IMR-90 (cell line): ENCODE measurements at regions not wholly inside any gene's neighbourhood (a gene's known extent, or its start where the extent isn't known, plus 50 kb on each side); places are given as distances from the start of the nearest gene placed in this dataset.

Experiments
- ATAC-seq: fragments of 200-7000 bp; cut with Tn5 transposase; 2 replicates; pipeline ENCODE4 v1.9.1; 2020; ENCODE audit warnings: low read depth, mild to moderate bottlenecking, moderate library complexity
- BruUV-seq: library from RNA; stranded (reverse); fragments of 400-500 nt; replicated peaks from 2 replicates; lab custom pipeline; 2021; lab: Mats Ljungman, UMichigan
- CTCF ChIA-PET: fragments of 300-600 bp; formaldehyde crosslinking; extraction: SDS; loops from one replicate; lab custom pipeline; 2021; ENCODE audit warnings: antibody characterized with exemption; lab: Yijun Ruan, JAX
- POLR2A ChIA-PET: fragments of 300-600 bp; sonication (Branson Sonifier 250); formaldehyde crosslinking; loops from one replicate; lab custom pipeline; 2022; ENCODE audit warnings: antibody characterized with exemption; ENCODE audit not compliant: unreplicated experiment; lab: Charles Lee
- DNase-seq: peaks from one replicate; pipeline ENCODE4 v3.0.0; 2013
- H2AFZ ChIP-seq: replicated peaks from 2 replicates; pipeline ENCODE3; 2013; ENCODE audit warnings: low read length, mild to moderate bottlenecking; ENCODE audit not compliant: poor library complexity
- H2AK5ac ChIP-seq: 2 replicates; pipeline ENCODE4 v1.6.1; 2013; ENCODE audit warnings: low read depth, low read length, inconsistent platforms
- H2AK9ac ChIP-seq: replicated peaks from 2 replicates; pipeline ENCODE3; 2013; ENCODE audit warnings: mild to moderate bottlenecking, low read depth, low read length, moderate library complexity; ENCODE audit not compliant: poor library complexity
- H2BK120ac ChIP-seq: 2 replicates; pipeline ENCODE4 v1.6.1; 2013; ENCODE audit warnings: low read depth, low read length, inconsistent platforms
- H2BK15ac ChIP-seq: 3 replicates; pipeline ENCODE4 v1.6.1; 2013; ENCODE audit warnings: low read depth, low read length, inconsistent platforms
- H2BK20ac ChIP-seq: 2 replicates; pipeline ENCODE4 v1.6.1; 2013; ENCODE audit warnings: low read depth, mild to moderate bottlenecking, inconsistent platforms, low read length, moderate library complexity
- H2BK5ac ChIP-seq: 2 replicates; pipeline ENCODE4 v1.6.1; 2013; ENCODE audit warnings: mild to moderate bottlenecking, low read depth, low read length, inconsistent platforms; ENCODE audit not compliant: poor library complexity, severe bottlenecking
- H3K14ac ChIP-seq: replicated peaks from 2 replicates; pipeline ENCODE4 v1.6.1; 2013; ENCODE audit warnings: low read depth, low read length, inconsistent platforms
- H3K18ac ChIP-seq: 2 replicates; pipeline ENCODE4 v1.6.1; 2013; ENCODE audit warnings: low read depth, low read length, control low read depth
- H3K23ac ChIP-seq: 2 replicates; pipeline ENCODE4 v1.6.1; 2013; ENCODE audit warnings: low read depth, low read length, inconsistent platforms
- H3K27ac ChIP-seq: 2 replicates; pipeline ENCODE4 v1.5.1; 2013; ENCODE audit warnings: mild to moderate bottlenecking, control low read depth, low read length; ENCODE audit not compliant: insufficient read depth
- H3K27me3 ChIP-seq: 2 replicates; pipeline ENCODE4 v1.6.1; 2013; ENCODE audit warnings: low read length; ENCODE audit not compliant: control insufficient read depth, insufficient read depth
- H3K36me3 ChIP-seq: 2 replicates; pipeline ENCODE4 v1.6.1; 2013; ENCODE audit warnings: low read length, mixed read lengths; ENCODE audit not compliant: control insufficient read depth, insufficient read depth
- H3K4ac ChIP-seq: 2 replicates; pipeline ENCODE4 v1.6.1; 2013; ENCODE audit warnings: low read depth, low read length, inconsistent platforms
- H3K4me1 ChIP-seq: 2 replicates; pipeline ENCODE4 v1.6.1; 2013; ENCODE audit warnings: low read length, mixed read lengths; ENCODE audit not compliant: control insufficient read depth, insufficient read depth
- H3K4me2 ChIP-seq: 2 replicates; pipeline ENCODE4 v1.6.1; 2013; ENCODE audit warnings: low read depth, mild to moderate bottlenecking, control low read depth, low read length, moderate library complexity
- H3K4me3 ChIP-seq: 2 replicates; pipeline ENCODE4 v1.5.1; 2013; ENCODE audit warnings: low read depth, mild to moderate bottlenecking, control low read depth, low read length, moderate library complexity; ENCODE audit not compliant: insufficient read depth
- H3K56ac ChIP-seq: 2 replicates; pipeline ENCODE4 v1.6.1; 2013; ENCODE audit warnings: low read length, inconsistent platforms; ENCODE audit not compliant: insufficient read depth; ENCODE audit errors: extremely low read depth
- H3K79me1 ChIP-seq, 2 experiments: 2 replicates each; pipeline ENCODE4 v1.6.1; 2013; ENCODE audit warnings: low read length in 2 of 2, inconsistent platforms in 1 of 2, low read depth in 1 of 2
- H3K9ac ChIP-seq: 2 replicates; pipeline ENCODE4 v1.6.1; 2013; ENCODE audit warnings: low read depth, low read length, control low read depth
- H3K9me1 ChIP-seq: 2 replicates; pipeline ENCODE4 v1.6.1; 2013; ENCODE audit warnings: low read length, inconsistent platforms; ENCODE audit not compliant: insufficient read depth
- H3K9me3 ChIP-seq: 2 replicates; pipeline ENCODE4 v1.6.1; 2013; ENCODE audit warnings: low read length; ENCODE audit not compliant: control insufficient read depth, insufficient read depth
- H4K20me1 ChIP-seq: 2 replicates; pipeline ENCODE4 v1.6.1; 2013; ENCODE audit warnings: low read length, inconsistent platforms; ENCODE audit not compliant: insufficient read depth
- H4K5ac ChIP-seq: 2 replicates; pipeline ENCODE4 v1.6.1; 2013; ENCODE audit warnings: mild to moderate bottlenecking, low read depth, low read length, control low read depth
- H4K8ac ChIP-seq, 2 experiments: 2 replicates each; pipeline ENCODE4 v1.6.1; 2013; ENCODE audit warnings: low read depth in 2 of 2, low read length in 2 of 2, control low read depth in 1 of 2, inconsistent platforms in 1 of 2
- H4K91ac ChIP-seq: 2 replicates; pipeline ENCODE4 v1.6.1; 2013; ENCODE audit warnings: low read depth, low read length, inconsistent platforms; ENCODE audit not compliant: insufficient read depth
- BHLHE40 ChIP-seq: fragments of 150-350 bp; IDR thresholded peaks from 2 replicates; pipeline ENCODE4 v1.6.1; 2016; ENCODE audit warnings: mild to moderate bottlenecking, low read depth, low read length
- CEBPB ChIP-seq: IDR thresholded peaks from 2 replicates; pipeline ENCODE4 v1.6.1; 2012; ENCODE audit warnings: low read depth, low read length, improper control_type of control experiment
- CHD1 ChIP-seq: IDR thresholded peaks from 2 replicates; pipeline ENCODE4 v1.6.1; 2012; ENCODE audit warnings: low read depth, low read length, improper control_type of control experiment
- FOS ChIP-seq: fragments of 150-350 bp; IDR thresholded peaks from 2 replicates; pipeline ENCODE4 v1.6.1; 2016; ENCODE audit warnings: low read depth, low read length
- MAFK ChIP-seq: IDR thresholded peaks from 2 replicates; pipeline ENCODE4 v1.6.1; 2012; ENCODE audit warnings: low read depth, low read length, improper control_type of control experiment
- MAZ ChIP-seq: IDR thresholded peaks from 2 replicates; pipeline ENCODE4 v1.6.1; 2012; ENCODE audit warnings: low read depth, mild to moderate bottlenecking, low read length, improper control_type of control experiment, moderate library complexity, borderline replicate concordance
- MXI1 ChIP-seq: IDR thresholded peaks from 2 replicates; pipeline ENCODE4 v1.6.1; 2012; ENCODE audit warnings: low read depth, mild to moderate bottlenecking, low read length, moderate library complexity, borderline replicate concordance
- NFE2L2 ChIP-seq: fragments of 150-350 bp; IDR thresholded peaks from 2 replicates; pipeline ENCODE4 v1.6.1; 2016; ENCODE audit warnings: low read depth, mild to moderate bottlenecking, low read length
- POLR2A ChIP-seq: IDR thresholded peaks from 2 replicates; pipeline ENCODE4 v1.6.1; 2012; ENCODE audit warnings: mild to moderate bottlenecking, low read depth, low read length
- RAD21 ChIP-seq: IDR thresholded peaks from 2 replicates; pipeline ENCODE4 v1.6.1; 2012; ENCODE audit warnings: low read length, improper control_type of control experiment
- RCOR1 ChIP-seq: IDR thresholded peaks from 2 replicates; pipeline ENCODE4 v1.6.1; 2012; ENCODE audit warnings: mild to moderate bottlenecking, low read length, improper control_type of control experiment; ENCODE audit not compliant: insufficient replicate concordance
- RFX5 ChIP-seq: IDR thresholded peaks from 2 replicates; pipeline ENCODE4 v1.8.0; 2012; ENCODE audit warnings: low read depth, mild to moderate bottlenecking, low read length, moderate library complexity
- SMC3 ChIP-seq: fragments of 150-350 bp; IDR thresholded peaks from 2 replicates; pipeline ENCODE4 v1.6.1; 2016; ENCODE audit warnings: low read depth, mild to moderate bottlenecking, antibody characterized with exemption, low read length, moderate library complexity
- WGBS, 2 experiments: methylation state at CpG; one replicate each; pipeline versions ENCODE4 v1.1.5 to v1.1.7; 2013; ENCODE audit warnings: missing lambda C conversion rate in 2 of 2; ENCODE audit not compliant: insufficient read length in 1 of 2; ENCODE audit errors: extremely low coverage in 2 of 2; 5-methylcytosine and 5-hydroxymethylcytosine counted together
- dilution Hi-C: fragments of 300-500 bp; cut with HindIII; formaldehyde crosslinking; loops from one replicate; pipeline ENCODE4 v1.14.3; 2018; ENCODE audit warnings: low sequenced_read_pairs; ENCODE audit not compliant: unreplicated experiment
- in situ Hi-C: fragments of 300-500 bp; cut with MboI; formaldehyde crosslinking; loops from 3 replicates; pipeline ENCODE4 v1.14.3; 2019; ENCODE audit warnings: low sequenced_read_pairs, inconsistent platforms, mixed read lengths
- intact Hi-C: fragments of 100-400 bp; cut with micrococcal nuclease; formaldehyde crosslinking; loops from 2 replicates; pipeline ENCODE4 v1.10.0; 2022
- TF ChIP-seq, protein P1 (sequence below): fragments of 150-350 bp; IDR thresholded peaks from 2 replicates; pipeline ENCODE4 v1.6.1; 2016; ENCODE audit warnings: low read depth, mild to moderate bottlenecking, low read length, moderate library complexity, borderline replicate concordance
- TF ChIP-seq, protein P2 (sequence below): conservative IDR thresholded peaks from 2 replicates; pipeline ENCODE4 v1.5.1; 2012; ENCODE audit warnings: mild to moderate bottlenecking, low read depth, low read length, improper control_type of control experiment
- TF ChIP-seq, protein P3 (sequence below): fragments of 150-350 bp; IDR thresholded peaks from 2 replicates; pipeline ENCODE4 v1.6.1; 2017; ENCODE audit warnings: mild to moderate bottlenecking, antibody characterized with exemption, low read length, low read depth

DNA sequence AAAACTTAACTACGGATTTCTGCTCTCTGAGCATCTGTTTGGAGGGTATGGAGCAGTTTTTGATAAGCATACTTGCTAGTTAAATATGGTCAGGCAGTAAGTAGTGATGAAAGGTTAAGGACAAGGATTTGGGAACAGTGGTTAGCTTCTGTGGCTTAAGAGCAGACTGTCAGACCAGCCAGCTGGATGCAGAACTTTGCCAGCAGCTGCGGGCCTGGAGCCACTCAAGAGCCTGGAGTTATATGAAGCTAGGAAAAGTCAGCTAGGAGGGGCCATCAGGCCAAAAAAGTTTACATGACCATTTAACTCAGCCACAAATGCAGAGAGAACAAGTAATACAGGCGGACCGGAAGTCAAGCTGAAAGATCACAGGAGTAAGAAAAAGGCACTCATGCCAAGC lies 1817.7 kb downstream of the LRRC4C start:
- Histone ChIP-seq H3K9ac (no peak overlapping the region), H3K4me1 (no peaks in the 10 kb centered on the region), H2BK15ac (no peak overlapping the region), H3K4ac (no peak overlapping the region), H4K91ac (no peak overlapping the region), H3K36me3 (no peaks in the 10 kb centered on the region), H3K79me1 (no peaks in the 10 kb centered on the region), H3K27me3 (no peaks in the 10 kb centered on the region), H3K27ac (no peak overlapping the region), H3K56ac (no peak overlapping the region), H2AK9ac (no peak overlapping the region), H2BK20ac (no peak overlapping the region), H2BK120ac (no peak overlapping the region), H4K8ac (no peak overlapping the region), H3K4me2 (no peak overlapping the region), H3K4me3 (no peak overlapping the region), H3K23ac (no peak overlapping the region), H3K14ac (no peak overlapping the region), H2AK5ac (no peak overlapping the region), H2AFZ (no peak overlapping the region), H4K20me1 (no peaks in the 10 kb centered on the region), H4K5ac (no peak overlapping the region), H3K9me1 (no peaks in the 10 kb centered on the region), H2BK5ac (no peak overlapping the region), H3K18ac (no peak overlapping the region), H3K9me3 (no peaks in the 10 kb centered on the region; the same call in none of the 2 replicates)
- dilution Hi-C loops, result no loop called here
- no peak for TF ChIP-seq RCOR1
- no peak for TF ChIP-seq MAZ
- TF ChIP-seq SMC3, result no peak
- no peak for TF ChIP-seq POLR2A
- TF ChIP-seq RAD21, result no peak
- no peak for TF ChIP-seq FOS
- no peak for TF ChIP-seq MAFK
- TF ChIP-seq, protein P1, sequence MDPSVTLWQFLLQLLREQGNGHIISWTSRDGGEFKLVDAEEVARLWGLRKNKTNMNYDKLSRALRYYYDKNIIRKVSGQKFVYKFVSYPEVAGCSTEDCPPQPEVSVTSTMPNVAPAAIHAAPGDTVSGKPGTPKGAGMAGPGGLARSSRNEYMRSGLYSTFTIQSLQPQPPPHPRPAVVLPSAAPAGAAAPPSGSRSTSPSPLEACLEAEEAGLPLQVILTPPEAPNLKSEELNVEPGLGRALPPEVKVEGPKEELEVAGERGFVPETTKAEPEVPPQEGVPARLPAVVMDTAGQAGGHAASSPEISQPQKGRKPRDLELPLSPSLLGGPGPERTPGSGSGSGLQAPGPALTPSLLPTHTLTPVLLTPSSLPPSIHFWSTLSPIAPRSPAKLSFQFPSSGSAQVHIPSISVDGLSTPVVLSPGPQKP, result no peak
- TF ChIP-seq, protein P2, sequence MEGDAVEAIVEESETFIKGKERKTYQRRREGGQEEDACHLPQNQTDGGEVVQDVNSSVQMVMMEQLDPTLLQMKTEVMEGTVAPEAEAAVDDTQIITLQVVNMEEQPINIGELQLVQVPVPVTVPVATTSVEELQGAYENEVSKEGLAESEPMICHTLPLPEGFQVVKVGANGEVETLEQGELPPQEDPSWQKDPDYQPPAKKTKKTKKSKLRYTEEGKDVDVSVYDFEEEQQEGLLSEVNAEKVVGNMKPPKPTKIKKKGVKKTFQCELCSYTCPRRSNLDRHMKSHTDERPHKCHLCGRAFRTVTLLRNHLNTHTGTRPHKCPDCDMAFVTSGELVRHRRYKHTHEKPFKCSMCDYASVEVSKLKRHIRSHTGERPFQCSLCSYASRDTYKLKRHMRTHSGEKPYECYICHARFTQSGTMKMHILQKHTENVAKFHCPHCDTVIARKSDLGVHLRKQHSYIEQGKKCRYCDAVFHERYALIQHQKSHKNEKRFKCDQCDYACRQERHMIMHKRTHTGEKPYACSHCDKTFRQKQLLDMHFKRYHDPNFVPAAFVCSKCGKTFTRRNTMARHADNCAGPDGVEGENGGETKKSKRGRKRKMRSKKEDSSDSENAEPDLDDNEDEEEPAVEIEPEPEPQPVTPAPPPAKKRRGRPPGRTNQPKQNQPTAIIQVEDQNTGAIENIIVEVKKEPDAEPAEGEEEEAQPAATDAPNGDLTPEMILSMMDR, result no peak
- no peak for TF ChIP-seq BHLHE40
- TF ChIP-seq MXI1, result no peak
- TF ChIP-seq, protein P3, sequence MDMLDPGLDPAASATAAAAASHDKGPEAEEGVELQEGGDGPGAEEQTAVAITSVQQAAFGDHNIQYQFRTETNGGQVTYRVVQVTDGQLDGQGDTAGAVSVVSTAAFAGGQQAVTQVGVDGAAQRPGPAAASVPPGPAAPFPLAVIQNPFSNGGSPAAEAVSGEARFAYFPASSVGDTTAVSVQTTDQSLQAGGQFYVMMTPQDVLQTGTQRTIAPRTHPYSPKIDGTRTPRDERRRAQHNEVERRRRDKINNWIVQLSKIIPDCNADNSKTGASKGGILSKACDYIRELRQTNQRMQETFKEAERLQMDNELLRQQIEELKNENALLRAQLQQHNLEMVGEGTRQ, result no peak
- TF ChIP-seq CHD1, result no peak
- TF ChIP-seq CEBPB, result no peak
- TF ChIP-seq NFE2L2, result no peak
- TF ChIP-seq RFX5, result no peak
- in situ Hi-C loops, result no loop called here
- no peak for DNase-seq
- ChIA-PET POLR2A (no interaction called here), CTCF (no interaction called here)
- no peak for ATAC-seq
- BruUV-seq, result no TSS peak
- intact Hi-C loops, result no loop called here
- WGBS, 2 experiments, result no CpG with 5 or more reads among the region's 4 CpGs
